SK-N-SH (cell line): ENCODE measurements at regions not wholly inside any gene's neighbourhood (a gene's known extent, or its start where the extent isn't known, plus 50 kb on each side); places are given as distances from the start of the nearest gene placed in this dataset.

ENCODE experiments used
- CTCF ChIA-PET: fragments of 300-600, 350-600 bp; formaldehyde crosslinking; extraction: SDS; loops from one replicate; lab custom pipeline; 2021; lab: Yijun Ruan, JAX
- POLR2A ChIA-PET: fragments of 350-600 bp; sonication (Branson Sonifier 250); formaldehyde crosslinking; extraction: SDS; loops from one replicate; lab custom pipeline; 2020; ENCODE audit warnings: antibody characterized with exemption, inconsistent platforms; lab: Yijun Ruan, JAX
- DNase-seq: peaks from one replicate; pipeline ENCODE4 v3.0.0; 2012
- H2AFZ ChIP-seq: fragments of 200-600 bp; sonication (generic); 2 replicates; pipeline ENCODE4 v1.8.1; 2016; ENCODE audit warnings: antibody characterized with exemption, mild to moderate bottlenecking, low read depth
- H3F3A ChIP-seq: fragments of 200-600 bp; sonication (generic); replicated peaks from 2 replicates; pipeline ENCODE3; 2016; ENCODE audit warnings: antibody characterized with exemption, mild to moderate bottlenecking; ENCODE audit not compliant: insufficient read depth
- H3K27ac ChIP-seq, 2 experiments: fragments of 200-500 bp in 1 of 2; fragments of 200-600 bp in 1 of 2; sonication (Bioruptor generic) in 1 of 2; sonication (generic), shearing (Covaris generic) in 1 of 2; 2 replicates each; pipeline versions ENCODE4 v1.5.1 to v1.6.1; 2014 to 2016; ENCODE audit warnings: low read depth in 2 of 2, inconsistent platforms in 1 of 2, low read length in 1 of 2, mild to moderate bottlenecking in 1 of 2, mixed read lengths in 1 of 2
- H3K27me3 ChIP-seq: fragments of 200-600 bp; sonication (generic), shearing (Covaris generic); 2 replicates; pipeline ENCODE4 v1.6.1; 2016; ENCODE audit warnings: mixed run types; ENCODE audit not compliant: insufficient read depth
- H3K36me3 ChIP-seq, 2 experiments: fragments of 200-500 bp in 1 of 2; fragments of 200-600 bp in 1 of 2; sonication (Bioruptor generic) in 1 of 2; sonication (generic) in 1 of 2; replicated peaks in 1 of 2; 2 replicates each; pipeline versions ENCODE3 to v1.5.1; 2014 to 2016; ENCODE audit warnings: low read length in 1 of 2, mild to moderate bottlenecking in 1 of 2; ENCODE audit not compliant: insufficient read depth in 2 of 2, control insufficient read depth in 1 of 2
- H3K4me1 ChIP-seq, 2 experiments: fragments of 200-500 bp in 1 of 2; fragments of 200-600 bp in 1 of 2; sonication (Bioruptor generic) in 1 of 2; sonication (generic), shearing (Covaris generic) in 1 of 2; 2 replicates each; pipeline versions ENCODE4 v1.5.1 to v1.6.1; 2014 to 2016; ENCODE audit warnings: low read depth in 1 of 2, low read length in 1 of 2, mixed run types in 1 of 2; ENCODE audit not compliant: insufficient read depth in 2 of 2, control insufficient read depth in 1 of 2
- H3K4me2 ChIP-seq: fragments of 200-600 bp; sonication (generic), shearing (Covaris generic); 2 replicates; pipeline ENCODE4 v1.6.1; 2017; ENCODE audit warnings: mixed run types
- H3K4me3 ChIP-seq, 2 experiments: fragments of 200-500 bp in 1 of 2; fragments of 200-600 bp in 1 of 2; sonication (Bioruptor generic) in 1 of 2; sonication (generic), shearing (Covaris generic) in 1 of 2; 2 replicates each; pipeline versions ENCODE4 v1.5.1 to v1.8.1; 2014 to 2016; ENCODE audit warnings: low read depth in 2 of 2, inconsistent platforms in 1 of 2, low read length in 1 of 2, mild to moderate bottlenecking in 1 of 2, mixed read lengths in 1 of 2, moderate library complexity in 1 of 2
- H3K79me2 ChIP-seq: fragments of 200-600 bp; sonication (generic); 2 replicates; pipeline ENCODE4 v1.8.1; 2017; ENCODE audit warnings: mild to moderate bottlenecking; ENCODE audit not compliant: insufficient read depth
- H3K9ac ChIP-seq: fragments of 200-600 bp; sonication (generic); 2 replicates; pipeline ENCODE4 v1.6.1; 2017; ENCODE audit warnings: mixed run types
- H3K9me2 ChIP-seq: fragments of 200-600 bp; sonication (generic); 2 replicates; pipeline ENCODE4 v1.6.1; 2017; ENCODE audit warnings: mixed run types
- H3K9me3 ChIP-seq: fragments of 200-600 bp; sonication (generic); 2 replicates; pipeline ENCODE4 v1.6.1; 2017; ENCODE audit warnings: mixed run types, mild to moderate bottlenecking, moderate library complexity
- H4K20me1 ChIP-seq: fragments of 200-600 bp; sonication (generic); 2 replicates; pipeline ENCODE4 v1.6.1; 2017; ENCODE audit warnings: mild to moderate bottlenecking, mixed run types; ENCODE audit not compliant: insufficient read depth
- CHD2 ChIP-seq: fragments of 150-350 bp; IDR thresholded peaks from 2 replicates; pipeline ENCODE4 v1.6.1; 2018; ENCODE audit warnings: low read length; ENCODE audit not compliant: partially characterized antibody
- ELF1 ChIP-seq: IDR thresholded peaks from 2 replicates; pipeline ENCODE4 v1.4.0; 2012
- EP300 ChIP-seq, 2 experiments: IDR thresholded peaks; 2 replicates each; pipeline versions ENCODE4 v1.4.0 to v1.6.1; 2012; ENCODE audit warnings: borderline replicate concordance in 1 of 2, low read depth in 1 of 2, low read length in 1 of 2
- EZH2phosphoT487 ChIP-seq: fragments of 200-600 bp; sonication (generic); IDR thresholded peaks from 2 replicates; pipeline ENCODE4 v1.6.1; 2017; ENCODE audit warnings: low read depth, mixed run types, mild to moderate bottlenecking, antibody characterized with exemption, moderate library complexity, borderline replicate concordance
- FOSL2 ChIP-seq: IDR thresholded peaks from 2 replicates; pipeline ENCODE4 v1.4.0; 2012; ENCODE audit warnings: low read depth, mild to moderate bottlenecking, moderate library complexity, borderline replicate concordance
- FOXM1 ChIP-seq: IDR thresholded peaks from 2 replicates; pipeline ENCODE4 v1.4.0; 2012; ENCODE audit warnings: low read depth, mild to moderate bottlenecking
- GABPA ChIP-seq: IDR thresholded peaks from 2 replicates; pipeline ENCODE4 v1.4.0; 2012; ENCODE audit warnings: low read depth, mild to moderate bottlenecking
- IRF3 ChIP-seq: fragments of 150-350 bp; IDR thresholded peaks from 2 replicates; pipeline ENCODE4 v1.6.1; 2016; ENCODE audit warnings: mild to moderate bottlenecking, low read depth, low read length
- JUND ChIP-seq: IDR thresholded peaks from 2 replicates; pipeline ENCODE4 v1.4.0; 2012
- MEF2A ChIP-seq: IDR thresholded peaks from 2 replicates; pipeline ENCODE4 v1.4.0; 2012; ENCODE audit warnings: low read depth, borderline replicate concordance
- NRF1 ChIP-seq: IDR thresholded peaks from 2 replicates; pipeline ENCODE4 v1.6.1; 2012; ENCODE audit warnings: low read depth, mild to moderate bottlenecking, low read length
- POLR2AphosphoS5 ChIP-seq: IDR thresholded peaks from 2 replicates; pipeline ENCODE4 v1.6.1; 2012; ENCODE audit warnings: low read depth, low read length
- RFX5 ChIP-seq: IDR thresholded peaks from 2 replicates; pipeline ENCODE4 v1.6.1; 2012; ENCODE audit warnings: mild to moderate bottlenecking, improper control_type of control experiment, low read length
- RXRA ChIP-seq: IDR thresholded peaks from 2 replicates; pipeline ENCODE4 v1.4.0; 2012; ENCODE audit warnings: low read depth, mild to moderate bottlenecking, borderline replicate concordance
- TEAD4 ChIP-seq: IDR thresholded peaks from 2 replicates; pipeline ENCODE4 v1.4.0; 2012; ENCODE audit warnings: mild to moderate bottlenecking, borderline replicate concordance; ENCODE audit not compliant: insufficient read depth
- YY1 ChIP-seq: IDR thresholded peaks from 2 replicates; pipeline ENCODE4 v1.4.0; 2012; ENCODE audit warnings: low read depth, mild to moderate bottlenecking
- WGBS: methylation state at CpG from one replicate; pipeline ENCODE4 v1.1.6; 2017; ENCODE audit warnings: low lambda C conversion rate; 5-methylcytosine and 5-hydroxymethylcytosine counted together
- TF ChIP-seq, protein P1 (sequence below): IDR thresholded peaks from 2 replicates; pipeline ENCODE4 v1.4.0; 2012; ENCODE audit warnings: low read depth, borderline replicate concordance
- TF ChIP-seq, protein P2 (sequence below): IDR thresholded peaks from 2 replicates; pipeline ENCODE4 v1.4.0; 2012; ENCODE audit warnings: low read depth, borderline replicate concordance
- TF ChIP-seq, protein P3 (sequence below): fragments of 200-600 bp; sonication (generic); IDR thresholded peaks from 2 replicates; pipeline ENCODE4 v1.6.1; 2017; ENCODE audit warnings: antibody characterized with exemption, mild to moderate bottlenecking, moderate library complexity

GRCh38 chr1:38284953-38285352 is 238.4 kb upstream of the POU3F1 start:
- Histone ChIP-seq H2AFZ (no peak overlapping the region), H3K79me2 (no peaks in the 10 kb centered on the region), H3K9me2 (no peaks in the 10 kb centered on the region), H3K4me1 (no peaks in the 10 kb centered on the region), H4K20me1 (no peaks in the 10 kb centered on the region), H3K27me3 (peaks cover 6% of the 10 kb centered on the region), H3K4me2 (no peak overlapping the region), H3K9me3 (no peaks in the 10 kb centered on the region), H3K9ac (no peak overlapping the region), H3K27ac (no peak overlapping the region), H3F3A (no peaks in the 10 kb centered on the region), H3K36me3 (no peaks in the 10 kb centered on the region), H3K4me3 (no peak overlapping the region)
- 0% methylated on average over 1 of the region's 5 CpGs for WGBS
- DNase-seq: no peak
- TF ChIP-seq, protein P1, sequence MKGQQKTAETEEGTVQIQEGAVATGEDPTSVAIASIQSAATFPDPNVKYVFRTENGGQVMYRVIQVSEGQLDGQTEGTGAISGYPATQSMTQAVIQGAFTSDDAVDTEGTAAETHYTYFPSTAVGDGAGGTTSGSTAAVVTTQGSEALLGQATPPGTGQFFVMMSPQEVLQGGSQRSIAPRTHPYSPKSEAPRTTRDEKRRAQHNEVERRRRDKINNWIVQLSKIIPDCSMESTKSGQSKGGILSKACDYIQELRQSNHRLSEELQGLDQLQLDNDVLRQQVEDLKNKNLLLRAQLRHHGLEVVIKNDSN: no peak
- TF ChIP-seq POLR2AphosphoS5: no peak
- ChIA-PET POLR2A (no interaction called here), CTCF (no interaction called here)

DNA sequence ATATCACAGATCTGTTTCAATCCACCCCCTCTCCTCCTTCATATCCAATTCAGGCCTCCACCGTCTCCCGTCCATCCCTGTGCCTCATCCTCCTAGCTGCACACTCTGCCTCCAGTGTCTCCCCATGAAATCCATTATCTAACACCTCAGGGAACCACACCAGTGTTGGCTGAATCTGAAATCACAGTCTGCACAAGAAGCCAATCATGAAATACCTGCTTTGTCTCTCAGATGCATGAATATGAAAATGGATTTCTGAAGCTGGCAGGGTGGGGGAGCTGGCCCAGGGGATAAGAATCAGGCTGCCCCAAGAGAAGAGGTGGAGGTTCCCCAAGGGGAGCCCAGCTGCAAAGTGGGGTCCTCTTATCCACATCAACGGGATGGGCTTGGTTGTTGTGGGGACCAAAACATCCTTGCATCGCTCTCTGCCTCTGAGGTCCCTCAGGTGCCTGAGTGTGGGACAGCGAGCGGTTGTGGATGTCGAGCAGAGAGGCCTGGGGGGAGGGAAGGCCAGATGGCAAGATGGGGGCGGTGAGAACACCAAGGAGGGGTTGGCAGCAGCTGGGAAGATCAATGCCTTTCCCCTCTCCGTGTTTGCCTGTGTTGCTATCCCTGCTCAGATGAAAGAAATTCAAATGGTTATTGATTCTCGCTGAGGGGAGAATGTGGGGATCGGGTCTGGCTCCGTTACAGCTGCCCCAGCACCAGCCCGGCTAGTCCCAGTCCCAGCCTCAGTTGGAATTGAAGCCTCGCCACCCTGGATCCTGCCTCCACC is 237.3 kb upstream of the POU3F1 start:
- peaks cover 6% of the 10 kb centered on the region for H3K27me3 ChIP-seq
- DNase-seq: no peak
- no peak overlapping the region for H3K4me3 ChIP-seq
- no peaks in the 10 kb centered on the region for H3K9me3 ChIP-seq
- H3K27ac ChIP-seq: no peak overlapping the region
- H3K9me2 ChIP-seq: no peaks in the 10 kb centered on the region
- CTCF ChIA-PET: no interaction called here
- TF ChIP-seq NRF1 (no peak), ELF1 (no peak), RFX5 (no peak), CHD2 (no peak), EZH2phosphoT487 (no peak), GABPA (no peak), IRF3 (no peak), TEAD4 (no peak), MEF2A (no peak), JUND (no peak), FOXM1 (no peak), YY1 (no peak), FOSL2 (no peak), RXRA (no peak), EP300 (IDR thresholded peaks at IDR 0.05; ENCODE audit: borderline replicate concordance in 1 of 2, low read depth in 1 of 2, low read length in 1 of 2) (no peak)
- TF ChIP-seq, protein P2, sequence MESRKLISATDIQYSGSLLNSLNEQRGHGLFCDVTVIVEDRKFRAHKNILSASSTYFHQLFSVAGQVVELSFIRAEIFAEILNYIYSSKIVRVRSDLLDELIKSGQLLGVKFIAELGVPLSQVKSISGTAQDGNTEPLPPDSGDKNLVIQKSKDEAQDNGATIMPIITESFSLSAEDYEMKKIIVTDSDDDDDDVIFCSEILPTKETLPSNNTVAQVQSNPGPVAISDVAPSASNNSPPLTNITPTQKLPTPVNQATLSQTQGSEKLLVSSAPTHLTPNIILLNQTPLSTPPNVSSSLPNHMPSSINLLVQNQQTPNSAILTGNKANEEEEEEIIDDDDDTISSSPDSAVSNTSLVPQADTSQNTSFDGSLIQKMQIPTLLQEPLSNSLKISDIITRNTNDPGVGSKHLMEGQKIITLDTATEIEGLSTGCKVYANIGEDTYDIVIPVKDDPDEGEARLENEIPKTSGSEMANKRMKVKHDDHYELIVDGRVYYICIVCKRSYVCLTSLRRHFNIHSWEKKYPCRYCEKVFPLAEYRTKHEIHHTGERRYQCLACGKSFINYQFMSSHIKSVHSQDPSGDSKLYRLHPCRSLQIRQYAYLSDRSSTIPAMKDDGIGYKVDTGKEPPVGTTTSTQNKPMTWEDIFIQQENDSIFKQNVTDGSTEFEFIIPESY: no peak
- TF ChIP-seq, protein P3, sequence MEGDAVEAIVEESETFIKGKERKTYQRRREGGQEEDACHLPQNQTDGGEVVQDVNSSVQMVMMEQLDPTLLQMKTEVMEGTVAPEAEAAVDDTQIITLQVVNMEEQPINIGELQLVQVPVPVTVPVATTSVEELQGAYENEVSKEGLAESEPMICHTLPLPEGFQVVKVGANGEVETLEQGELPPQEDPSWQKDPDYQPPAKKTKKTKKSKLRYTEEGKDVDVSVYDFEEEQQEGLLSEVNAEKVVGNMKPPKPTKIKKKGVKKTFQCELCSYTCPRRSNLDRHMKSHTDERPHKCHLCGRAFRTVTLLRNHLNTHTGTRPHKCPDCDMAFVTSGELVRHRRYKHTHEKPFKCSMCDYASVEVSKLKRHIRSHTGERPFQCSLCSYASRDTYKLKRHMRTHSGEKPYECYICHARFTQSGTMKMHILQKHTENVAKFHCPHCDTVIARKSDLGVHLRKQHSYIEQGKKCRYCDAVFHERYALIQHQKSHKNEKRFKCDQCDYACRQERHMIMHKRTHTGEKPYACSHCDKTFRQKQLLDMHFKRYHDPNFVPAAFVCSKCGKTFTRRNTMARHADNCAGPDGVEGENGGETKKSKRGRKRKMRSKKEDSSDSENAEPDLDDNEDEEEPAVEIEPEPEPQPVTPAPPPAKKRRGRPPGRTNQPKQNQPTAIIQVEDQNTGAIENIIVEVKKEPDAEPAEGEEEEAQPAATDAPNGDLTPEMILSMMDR: no peak
- H3K4me2 ChIP-seq: no peak overlapping the region
- no peak overlapping the region for H3K9ac ChIP-seq
- no peaks in the 10 kb centered on the region for H3K36me3 ChIP-seq
- no peaks in the 10 kb centered on the region for H3F3A ChIP-seq
- POLR2A ChIA-PET: no interaction called here
- 3% methylated on average over 12 of the region's 14 CpGs for WGBS
- H3K79me2 ChIP-seq: no peaks in the 10 kb centered on the region
- no peak overlapping the region for H2AFZ ChIP-seq
- H4K20me1 ChIP-seq: no peaks in the 10 kb centered on the region
- no peaks in the 10 kb centered on the region for H3K4me1 ChIP-seq
